ENCODE measurements at regions not wholly inside any gene's neighbourhood (a gene's known extent, or its start where the extent isn't known, plus 50 kb on each side); places are given as distances from the start of the nearest gene placed in this dataset.

DNA sequence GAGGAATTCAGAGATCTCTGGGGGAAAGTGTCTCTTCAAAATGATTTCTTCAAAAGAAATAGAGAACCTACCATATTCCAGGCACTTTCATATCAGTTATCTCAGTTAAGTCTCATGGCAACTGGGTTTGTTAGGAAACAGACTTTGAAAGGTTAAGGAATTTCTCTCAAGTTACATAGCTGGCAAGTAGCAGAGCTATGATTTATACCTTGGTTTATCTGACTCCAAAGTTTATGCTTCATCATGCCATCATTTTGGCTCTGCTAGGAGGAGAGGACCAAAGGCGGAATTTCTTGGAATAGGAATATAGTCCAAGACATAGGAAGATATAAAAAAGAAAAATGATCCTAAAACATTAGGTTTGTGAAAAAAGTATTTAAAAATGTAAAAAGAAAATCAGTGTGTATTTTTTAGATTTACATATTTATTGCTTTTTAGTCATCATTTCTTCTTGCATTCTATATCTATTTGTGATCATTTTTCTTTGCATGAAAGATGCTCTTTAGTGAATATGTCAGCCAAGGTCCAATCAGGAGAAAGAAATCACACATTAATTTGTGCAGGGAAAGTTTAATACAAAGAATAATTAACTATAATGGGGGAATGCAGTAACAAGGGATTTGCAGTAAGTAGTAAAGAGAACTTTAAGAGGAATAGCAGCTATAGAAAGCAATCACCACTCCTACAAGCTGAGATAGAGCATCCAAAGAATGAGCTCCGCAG, 199.1 kb upstream of the ZBED5 start:
- no peak for DNase-seq
- H3K36me3 Mint-ChIP-seq, result peaks cover 2% of the 10 kb centered on the region
- no peak overlapping the region for H3K27ac Mint-ChIP-seq
- peaks cover 18% of the 10 kb centered on the region for H3K9me3 Mint-ChIP-seq (ENCODE audit: low read depth)
- peaks cover 13% of the 10 kb centered on the region for H3K27me3 Mint-ChIP-seq
- CTCF ChIA-PET, result interaction anchor here (1.1 to 1.7 kb wide), 2 partner anchors 27 to 731 kb away, joined by 3 to 4 read pairs; no protein-coding TSS in a partner anchor
- no peaks in the 10 kb centered on the region for H3K4me1 Mint-ChIP-seq
- no peak for ATAC-seq
- H3K4me3 Mint-ChIP-seq, result no peak overlapping the region

DNA sequence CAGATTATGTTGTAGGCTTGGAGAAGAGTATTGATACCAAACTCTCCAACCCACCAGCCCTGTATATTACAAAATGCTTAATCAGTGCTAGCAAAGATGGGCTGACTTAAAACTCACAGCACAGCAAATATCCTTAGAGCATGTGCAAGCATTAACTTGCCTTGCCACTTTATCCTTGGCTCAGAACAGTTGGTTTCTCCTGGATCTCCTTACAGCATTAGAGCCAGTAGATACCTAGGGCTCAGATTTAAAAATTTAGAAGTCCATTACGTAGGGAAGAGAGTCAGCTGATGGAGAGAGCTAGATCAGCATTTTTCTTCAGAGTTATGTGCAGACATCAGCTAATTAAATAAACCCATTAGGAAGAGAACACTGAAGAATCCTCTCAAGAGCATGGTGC, 198.5 kb upstream of the ZBED5 start:
- Mint-ChIP-seq H3K4me1 (no peaks in the 10 kb centered on the region), H3K27ac (no peak overlapping the region), H3K36me3 (peaks cover 2% of the 10 kb centered on the region), H3K27me3 (peaks cover 13% of the 10 kb centered on the region), H3K9me3 (ENCODE audit: low read depth) (peaks cover 18% of the 10 kb centered on the region), H3K4me3 (no peak overlapping the region)
- DNase-seq, result no peak
- ATAC-seq, result no peak
- CTCF ChIA-PET, result interaction anchor here (1.7 kb wide), 1 partner anchor 732 kb away, joined by 3 read pairs; no protein-coding TSS in a partner anchor

DNA sequence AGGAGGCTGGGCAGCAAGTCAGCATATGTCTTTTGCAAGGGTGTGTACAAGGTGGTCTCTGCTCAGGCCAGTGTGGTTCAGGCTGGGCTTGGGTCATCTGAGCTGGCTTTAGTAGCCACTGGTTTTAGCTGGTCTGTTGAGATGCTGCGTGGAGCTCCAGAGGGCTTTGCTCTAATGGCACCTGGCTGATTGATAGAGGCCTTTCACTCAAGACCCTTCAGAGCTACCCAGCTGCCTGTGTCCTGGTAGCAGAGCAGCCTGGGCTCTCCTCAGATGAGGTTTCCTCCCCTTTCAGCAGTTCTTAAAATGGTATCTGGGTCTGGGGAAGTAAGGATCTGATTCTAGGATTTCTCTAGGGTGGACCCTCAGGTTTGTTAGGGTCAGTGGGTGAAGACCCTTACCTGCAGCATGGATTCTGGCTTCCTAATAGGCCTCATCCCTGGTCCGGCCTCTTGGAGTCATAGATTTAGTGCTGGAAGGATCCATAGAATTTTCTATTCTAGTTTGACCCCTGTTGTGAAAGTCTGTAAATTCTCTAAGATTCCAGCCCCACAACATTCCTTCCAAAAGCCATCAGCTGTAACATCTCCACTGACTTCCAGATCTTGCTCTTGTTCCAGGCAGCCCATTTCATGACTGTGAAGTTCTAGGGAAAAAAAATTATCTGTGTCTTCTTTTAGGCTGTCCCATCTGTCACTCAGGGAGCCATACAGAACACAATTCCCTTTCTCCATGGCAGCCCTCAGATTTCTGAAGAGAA, 190.2 kb upstream of the ZBED5 start:
- H3K4me3 Mint-ChIP-seq, result no peak overlapping the region
- ATAC-seq (no peak), DNase-seq (no peak)
- CTCF ChIA-PET, result interaction anchor here (1.2 kb wide), 1 partner anchor 10 kb away, joined by 3 read pairs; no protein-coding TSS in a partner anchor
- H3K27ac Mint-ChIP-seq, result no peak overlapping the region
- no peaks in the 10 kb centered on the region for H3K36me3 Mint-ChIP-seq
- peaks cover 2% of the 10 kb centered on the region for H3K27me3 Mint-ChIP-seq
- no peaks in the 10 kb centered on the region for H3K4me1 Mint-ChIP-seq
- H3K9me3 Mint-ChIP-seq (ENCODE audit: low read depth), result no peaks in the 10 kb centered on the region

DNA sequence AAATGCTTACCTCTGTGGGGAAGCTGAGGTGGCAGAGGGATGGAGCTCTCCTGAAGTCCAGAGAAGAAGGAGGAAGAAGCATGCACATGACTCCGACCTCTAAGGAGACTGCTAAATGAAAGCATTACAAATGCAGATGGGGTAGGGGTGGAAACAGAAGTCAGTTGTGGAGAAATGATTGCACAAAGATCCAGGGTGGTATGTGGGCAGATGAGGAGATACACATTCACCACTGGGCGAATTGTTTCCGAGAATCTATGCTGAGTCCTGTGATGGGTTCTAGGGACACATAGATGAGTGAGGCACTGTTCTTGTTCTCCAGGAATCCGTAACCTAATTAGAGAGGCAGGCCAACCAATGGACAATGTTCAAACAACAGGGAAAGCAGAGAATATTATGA, 188.9 kb upstream of the ZBED5 start:
- H3K4me1 Mint-ChIP-seq, result no peaks in the 10 kb centered on the region
- no peaks in the 10 kb centered on the region for H3K9me3 Mint-ChIP-seq (ENCODE audit: low read depth)
- no peaks in the 10 kb centered on the region for H3K36me3 Mint-ChIP-seq
- no peak overlapping the region for H3K4me3 Mint-ChIP-seq
- H3K27ac Mint-ChIP-seq, result no peak overlapping the region
- DNase-seq (no peak), ATAC-seq (no peak)
- no peaks in the 10 kb centered on the region for H3K27me3 Mint-ChIP-seq
- CTCF ChIA-PET, result no interaction called here

DNA sequence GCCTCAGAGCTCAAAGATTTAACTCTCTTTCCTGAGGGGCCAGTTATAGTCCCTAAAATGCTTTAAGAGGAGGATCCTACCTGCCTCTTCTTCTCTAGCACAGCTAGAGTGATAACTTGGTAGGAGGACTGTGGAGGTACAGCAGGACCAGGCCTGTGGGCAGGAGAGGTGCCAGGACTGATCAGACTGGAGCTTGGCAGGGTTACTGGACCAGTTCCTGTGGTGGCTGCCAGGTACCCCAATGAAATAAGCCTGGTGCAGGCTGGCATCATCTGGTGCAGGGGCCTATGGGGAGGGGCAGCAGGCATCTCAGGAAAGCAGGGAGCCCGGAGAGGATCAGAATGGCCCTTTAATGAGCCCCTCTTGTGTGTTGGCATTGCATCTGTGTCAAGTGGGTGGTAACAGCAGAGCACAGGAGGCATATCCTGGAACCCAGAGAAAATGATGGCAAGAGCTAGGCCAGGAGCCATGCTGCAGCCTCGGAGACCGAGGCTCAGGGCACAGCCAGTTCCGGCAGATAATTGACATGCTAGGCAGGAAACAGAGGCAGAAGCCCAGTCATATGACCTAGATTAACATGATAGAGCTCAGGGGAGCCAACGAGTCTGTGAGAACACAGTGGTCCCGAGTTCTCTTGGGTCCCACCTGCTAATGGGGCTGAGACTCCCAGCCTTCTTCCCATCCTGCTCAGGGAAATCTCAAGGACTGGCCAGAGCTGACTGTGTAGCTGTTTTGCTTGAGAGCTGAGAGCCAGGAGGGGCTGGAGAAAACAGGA, 187.5 kb upstream of the ZBED5 start:
- Mint-ChIP-seq H3K27ac (no peak overlapping the region), H3K9me3 (ENCODE audit: low read depth) (no peaks in the 10 kb centered on the region), H3K4me3 (no peak overlapping the region), H3K27me3 (no peaks in the 10 kb centered on the region), H3K4me1 (no peaks in the 10 kb centered on the region), H3K36me3 (no peaks in the 10 kb centered on the region)
- no peak for ATAC-seq
- CTCF ChIA-PET, result interaction anchor here (0.9 kb wide), 1 partner anchor 10 kb away, joined by 3 read pairs; no protein-coding TSS in a partner anchor
- no peak for DNase-seq

DNA sequence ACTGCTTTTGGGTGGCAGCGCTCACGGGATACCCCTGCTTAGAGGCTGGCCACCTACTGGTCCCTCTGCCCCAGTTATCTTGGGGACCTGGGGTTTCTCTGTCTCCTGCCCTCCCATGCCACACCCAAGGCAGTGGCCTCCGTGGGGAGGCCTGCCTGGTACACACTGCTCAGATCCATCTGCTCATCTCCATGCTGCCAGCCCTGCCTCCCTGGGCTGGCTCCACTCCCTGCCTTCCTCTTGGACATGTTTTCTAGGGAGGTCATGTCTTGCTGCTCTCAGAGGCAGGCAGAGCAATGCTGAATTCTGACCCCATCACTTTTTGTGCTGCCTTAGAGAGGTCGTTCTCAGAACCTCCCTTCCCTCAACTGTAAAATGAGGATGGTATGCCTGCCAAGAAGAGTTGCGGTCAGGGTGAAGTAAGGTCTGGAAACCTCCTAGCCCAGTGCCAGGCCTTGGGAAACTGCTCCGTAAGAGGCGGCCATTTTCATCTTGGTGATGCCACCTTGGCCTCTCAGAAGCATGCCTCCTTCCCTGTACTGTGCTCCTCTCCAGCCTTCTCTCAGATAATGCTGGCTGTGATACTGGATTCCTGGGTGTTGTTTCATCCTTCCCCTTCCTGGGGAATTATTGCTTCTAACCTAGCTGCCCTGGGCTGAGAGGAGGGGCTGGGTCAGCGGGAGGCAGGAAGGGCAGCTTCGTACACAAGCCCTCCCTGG, 186.4 kb upstream of the ZBED5 start:
- no peaks in the 10 kb centered on the region for H3K36me3 Mint-ChIP-seq
- no peaks in the 10 kb centered on the region for H3K9me3 Mint-ChIP-seq (ENCODE audit: low read depth)
- no peak overlapping the region for H3K4me3 Mint-ChIP-seq
- no peaks in the 10 kb centered on the region for H3K27me3 Mint-ChIP-seq
- no peak for ATAC-seq
- no peak overlapping the region for H3K27ac Mint-ChIP-seq
- CTCF ChIA-PET, result interaction anchor here (0.9 kb wide), 1 partner anchor 9 kb away, joined by 3 read pairs; no protein-coding TSS in a partner anchor
- DNase-seq, result no peak
- no peaks in the 10 kb centered on the region for H3K4me1 Mint-ChIP-seq

DNA sequence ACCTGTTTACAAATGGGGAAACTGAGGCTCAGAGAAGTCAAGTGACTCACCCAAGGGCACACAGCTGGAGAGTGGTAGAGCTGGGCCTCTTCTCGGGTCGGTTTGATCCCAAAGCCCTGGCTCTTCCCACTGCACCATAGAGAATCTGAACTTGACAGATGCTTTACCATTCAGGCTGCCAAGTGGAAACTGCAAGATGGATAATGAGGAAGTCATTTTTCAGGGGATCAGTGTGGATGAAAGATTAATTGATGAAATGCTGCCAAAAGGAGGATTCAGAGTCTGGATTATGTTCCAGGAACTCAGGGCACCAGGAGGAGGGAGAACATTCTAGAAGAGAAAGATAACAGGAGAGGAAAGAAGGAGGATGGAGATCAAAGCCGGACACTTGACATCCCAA, 185.9 kb upstream of the ZBED5 start:
- Mint-ChIP-seq H3K4me3 (no peak overlapping the region), H3K36me3 (no peaks in the 10 kb centered on the region), H3K4me1 (no peaks in the 10 kb centered on the region), H3K27ac (no peak overlapping the region), H3K27me3 (no peaks in the 10 kb centered on the region), H3K9me3 (ENCODE audit: low read depth) (no peaks in the 10 kb centered on the region)
- CTCF ChIA-PET, result interaction anchor here (0.7 kb wide), 1 partner anchor 17 kb away, joined by 3 read pairs; no protein-coding TSS in a partner anchor
- DNase-seq, result no peak
- ATAC-seq, result no peak

DNA sequence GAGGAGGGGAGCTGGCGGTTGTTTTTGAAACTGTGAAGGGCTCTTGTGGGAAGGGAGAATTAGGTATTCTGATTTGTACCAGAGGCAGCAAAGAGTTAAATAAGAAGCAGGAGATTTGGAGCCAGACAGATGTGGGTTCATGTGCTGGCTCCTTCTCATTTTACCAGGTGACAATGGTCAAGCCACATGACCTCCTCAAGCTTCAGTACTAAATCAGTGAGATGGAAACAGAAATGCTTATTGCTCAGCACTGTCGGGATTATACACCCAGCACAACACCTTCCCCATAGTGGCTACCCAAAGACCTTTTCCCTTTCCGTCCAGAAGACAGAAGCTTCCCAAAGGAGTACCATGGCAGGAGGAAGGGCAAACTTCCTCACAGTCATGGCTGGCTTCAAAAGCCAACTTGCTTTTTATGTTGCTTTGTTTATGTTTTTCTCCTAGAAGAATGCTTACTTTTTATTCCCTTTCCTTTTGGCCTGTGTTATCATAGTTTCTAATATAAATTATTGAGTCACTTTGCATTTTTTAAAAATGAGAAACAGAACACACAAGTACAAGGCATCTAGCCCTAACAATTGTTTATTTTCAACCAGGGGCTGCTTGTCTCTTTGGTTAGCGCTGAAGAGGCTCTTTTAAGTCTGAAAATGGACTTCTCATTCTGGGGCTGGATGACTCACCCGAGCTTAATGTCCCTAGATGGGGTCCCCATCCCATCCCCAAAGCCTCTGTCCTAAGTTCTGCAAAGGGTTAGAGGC, 181.5 kb upstream of the ZBED5 start:
- H3K4me1 Mint-ChIP-seq, result no peaks in the 10 kb centered on the region
- H3K27me3 Mint-ChIP-seq, result peaks cover 3% of the 10 kb centered on the region
- DNase-seq, result no peak
- no peaks in the 10 kb centered on the region for H3K36me3 Mint-ChIP-seq
- H3K27ac Mint-ChIP-seq, result no peak overlapping the region
- CTCF ChIA-PET, result interaction anchor here (1.7 to 2.4 kb wide), 2 partner anchors 11 to 110 kb away, joined by 4 to 10 read pairs; no protein-coding TSS in a partner anchor
- no peak for ATAC-seq
- H3K4me3 Mint-ChIP-seq, result no peak overlapping the region
- H3K9me3 Mint-ChIP-seq (ENCODE audit: low read depth), result no peaks in the 10 kb centered on the region

DNA sequence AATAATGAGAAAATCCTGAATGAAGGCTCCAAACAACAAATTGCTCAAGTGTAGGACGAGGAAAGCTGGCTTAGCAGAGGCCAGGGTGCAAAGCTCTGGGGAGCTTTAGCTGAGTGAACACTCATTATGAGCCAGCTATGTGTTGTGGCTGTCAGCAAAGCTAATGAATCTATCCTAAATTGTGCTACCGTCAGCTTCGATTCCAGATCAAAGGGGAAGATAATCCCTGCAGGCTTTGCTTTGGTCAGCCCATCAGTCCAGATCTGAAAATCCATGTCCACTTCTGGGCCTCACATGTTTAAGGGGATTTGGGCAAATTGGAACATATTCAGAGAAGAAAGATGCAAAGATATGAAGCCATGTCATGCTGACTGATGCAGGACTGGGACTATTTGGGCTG, 180.9 kb upstream of the ZBED5 start:
- Mint-ChIP-seq H3K36me3 (no peaks in the 10 kb centered on the region), H3K4me1 (no peaks in the 10 kb centered on the region), H3K9me3 (ENCODE audit: low read depth) (no peaks in the 10 kb centered on the region), H3K4me3 (no peak overlapping the region), H3K27ac (no peak overlapping the region), H3K27me3 (peaks cover 6% of the 10 kb centered on the region)
- DNase-seq (no peak), ATAC-seq (no peak)
- CTCF ChIA-PET, result interaction anchor here (1.7 to 2.9 kb wide), 3 partner anchors 11 to 117 kb away, joined by 4 to 26 read pairs (median 17); no protein-coding TSS in a partner anchor

DNA sequence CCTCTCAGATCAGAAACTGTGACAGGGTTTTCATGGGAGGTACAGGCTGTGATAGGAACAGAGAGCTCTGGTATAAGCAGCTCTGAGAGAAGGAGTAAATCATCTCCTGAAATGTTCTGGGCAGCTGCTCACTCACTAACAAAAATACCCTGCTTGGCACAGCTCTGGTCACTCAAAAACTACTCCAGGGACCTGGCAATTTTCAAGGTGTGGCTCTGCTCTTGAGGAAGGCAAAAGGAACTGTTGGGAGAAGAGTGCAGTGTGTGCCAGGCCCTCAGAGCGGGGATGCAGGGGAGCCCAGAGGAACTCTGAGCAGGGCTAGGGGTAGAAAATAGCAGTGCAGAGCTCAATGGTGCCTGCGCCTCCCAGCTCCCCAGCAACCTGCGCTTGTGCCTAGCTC, 180.5 kb upstream of the ZBED5 start:
- Mint-ChIP-seq H3K36me3 (no peaks in the 10 kb centered on the region), H3K27ac (no peak overlapping the region), H3K9me3 (ENCODE audit: low read depth) (no peaks in the 10 kb centered on the region), H3K4me1 (no peaks in the 10 kb centered on the region), H3K27me3 (peaks cover 6% of the 10 kb centered on the region), H3K4me3 (no peak overlapping the region)
- DNase-seq (no peak), ATAC-seq (no peak)
- CTCF ChIA-PET, result interaction anchor here (0.6 to 2.9 kb wide), 8 partner anchors 10 to 749 kb away, joined by 3 to 26 read pairs (median 4); no protein-coding TSS in a partner anchor

DNA sequence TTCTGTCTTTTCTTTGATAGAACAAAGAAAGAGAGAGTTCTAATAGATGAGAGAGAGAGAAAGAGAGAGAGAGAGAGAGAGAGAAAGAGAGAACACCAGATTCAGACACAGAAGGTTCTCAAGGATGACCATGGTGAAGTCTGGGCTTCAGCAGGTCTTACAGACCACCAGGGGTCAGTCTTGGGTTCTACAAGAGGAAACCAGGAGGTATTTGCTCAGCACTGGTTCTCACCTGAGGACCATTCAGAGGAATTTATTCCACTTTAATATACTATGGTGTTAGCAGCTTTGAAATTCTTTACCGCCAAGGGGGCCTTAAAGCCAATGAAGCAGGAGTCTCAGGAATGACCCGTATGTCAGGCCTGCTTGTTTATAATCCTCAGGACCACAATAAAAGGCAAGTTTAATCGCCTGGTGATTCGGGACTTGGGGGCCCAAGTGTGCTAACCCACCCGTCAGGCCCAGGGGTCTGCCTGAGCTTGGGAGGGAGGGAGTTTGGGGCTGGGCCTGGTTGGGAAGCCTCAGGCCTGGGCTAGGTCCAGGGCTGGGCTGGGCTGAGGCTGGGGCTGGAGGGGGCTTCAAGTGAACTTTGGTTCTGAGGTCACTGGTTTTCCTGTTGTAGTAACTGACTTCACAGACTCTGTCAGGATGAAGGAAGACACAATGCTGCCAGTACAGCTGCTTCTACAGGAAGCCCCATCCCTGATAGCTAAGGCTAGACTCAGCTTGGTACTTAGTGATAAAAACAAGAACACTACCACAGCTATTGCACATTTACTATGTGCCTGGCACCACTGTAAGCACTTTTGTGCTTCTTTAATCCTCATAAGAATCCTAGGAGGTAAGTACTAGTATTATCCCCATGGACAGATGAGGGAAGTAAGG, 179.2 kb upstream of the ZBED5 start:
- Mint-ChIP-seq H3K9me3 (ENCODE audit: low read depth) (no peaks in the 10 kb centered on the region), H3K4me1 (no peaks in the 10 kb centered on the region), H3K27ac (no peak overlapping the region), H3K27me3 (peaks cover 11% of the 10 kb centered on the region), H3K36me3 (no peaks in the 10 kb centered on the region), H3K4me3 (no peak overlapping the region)
- ATAC-seq, result peak; percentile 70
- no peak for DNase-seq
- CTCF ChIA-PET, result interaction anchor here (1.1 to 2.9 kb wide), 11 partner anchors 9 to 750 kb away, joined by 3 to 26 read pairs (median 5); no protein-coding TSS in a partner anchor
